Caco-2 (cell line): ENCODE measurements at regions not wholly inside any gene's neighbourhood (a gene's known extent, or its start where the extent isn't known, plus 50 kb on each side); places are given as distances from the start of the nearest gene placed in this dataset.

ENCODE experiments used
- BruUV-seq: library from RNA; stranded (reverse); fragments of 400-500 nt; replicated peaks from 2 replicates; lab custom pipeline; 2021; lab: Mats Ljungman, UMichigan
- CTCF ChIA-PET: fragments of 300-600 bp; sonication (Branson Sonifier 250); formaldehyde crosslinking; loops from one replicate; lab custom pipeline; 2022; ENCODE audit warnings: antibody characterized with exemption; lab: Charles Lee
- POLR2A ChIA-PET: fragments of 300-600 bp; sonication (Branson Sonifier 250); formaldehyde crosslinking; loops from one replicate; lab custom pipeline; 2022; ENCODE audit warnings: antibody characterized with exemption; lab: Charles Lee
- DNase-seq, 2 experiments: peaks; one replicate each; pipeline versions ENCODE4 v3.0.0 to v3.0.0-alpha.2; 2020 to 2022
- H3K27me3 ChIP-seq: replicated peaks from 2 replicates; pipeline ENCODE4 v1.6.0; 2011; ENCODE audit warnings: low read length; ENCODE audit not compliant: control insufficient read depth, insufficient read depth
- H3K36me3 ChIP-seq: 2 replicates; pipeline ENCODE4 v1.5.1; 2011; ENCODE audit warnings: low read length; ENCODE audit not compliant: control insufficient read depth, insufficient read depth
- H3K4me1 ChIP-seq: fragments of 250-450 bp; sonication (Bioruptor Pico); 2 replicates; pipeline ENCODE4 v1.5.1; 2020; ENCODE audit warnings: mild to moderate bottlenecking
- H3K4me3 ChIP-seq: 2 replicates; pipeline ENCODE4 v1.5.1; 2011; ENCODE audit warnings: low read depth, mild to moderate bottlenecking, control low read depth, low read length
- H3K9me3 ChIP-seq: fragments of 250-450 bp; sonication (Bioruptor Pico); 2 replicates; pipeline ENCODE4 v1.5.1; 2020; ENCODE audit warnings: mild to moderate bottlenecking, moderate library complexity
- H3K27ac Mint-ChIP-seq: one replicate; pipeline ENCODE4 v1.8.0; 2022; ENCODE audit warnings: mixed read lengths; ENCODE audit not compliant: unreplicated experiment
- H3K27me3 Mint-ChIP-seq: one replicate; pipeline ENCODE4 v1.8.0; 2022; ENCODE audit warnings: mixed read lengths; ENCODE audit not compliant: insufficient read depth, unreplicated experiment
- H3K36me3 Mint-ChIP-seq: one replicate; pipeline ENCODE4 v1.8.0; 2022; ENCODE audit warnings: mild to moderate bottlenecking, mixed read lengths; ENCODE audit not compliant: insufficient read depth, unreplicated experiment
- H3K4me1 Mint-ChIP-seq: one replicate; pipeline ENCODE4 v1.8.0; 2022; ENCODE audit warnings: low read depth, mixed read lengths; ENCODE audit not compliant: unreplicated experiment
- H3K4me3 Mint-ChIP-seq: one replicate; pipeline ENCODE4 v1.8.0; 2022; ENCODE audit warnings: mild to moderate bottlenecking, moderate library complexity, mixed read lengths; ENCODE audit not compliant: unreplicated experiment
- H3K9me3 Mint-ChIP-seq: one replicate; pipeline ENCODE4 v1.8.0; 2022; ENCODE audit warnings: mixed read lengths; ENCODE audit not compliant: unreplicated experiment
- CTCF ChIP-seq, 2 experiments: fragments of 200-600 bp in 1 of 2; IDR thresholded peaks; 1 replicate in 1 of 2; 2 replicates in 1 of 2; pipeline versions ENCODE4 v1.5.1 to v1.8.0; 2011 to 2022; ENCODE audit warnings: antibody characterized with exemption in 1 of 2, control low read depth in 1 of 2, inconsistent platforms in 1 of 2, low read depth in 1 of 2, low read length in 1 of 2, mild to moderate bottlenecking in 1 of 2, moderate library complexity in 1 of 2; ENCODE audit not compliant: insufficient read depth in 1 of 2, severe bottlenecking in 1 of 2, unreplicated experiment in 1 of 2
- intact Hi-C: fragments of 100-400 bp; cut with micrococcal nuclease; formaldehyde crosslinking; loops from one replicate; pipeline ENCODE4 v1.10.0; 2022; ENCODE audit not compliant: unreplicated experiment

DNA sequence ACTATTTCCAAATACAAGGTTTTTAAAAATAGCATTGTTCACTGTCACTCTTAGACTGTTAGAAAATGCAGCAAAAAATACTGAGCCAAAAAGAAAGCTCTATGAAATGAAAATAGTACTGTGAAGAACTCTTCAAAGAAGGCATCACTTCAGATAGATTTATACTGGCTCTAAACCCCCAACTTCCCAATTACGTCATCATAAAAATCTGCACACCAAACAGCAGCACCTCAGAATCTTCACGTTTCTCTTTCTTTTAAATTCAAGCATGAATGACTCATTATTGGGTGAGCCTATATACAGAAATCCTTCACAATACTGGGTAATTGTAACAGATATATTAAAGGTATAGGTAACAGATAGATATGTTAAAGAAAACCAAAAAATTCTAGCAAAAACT lies 208.4 kb upstream of the HTR1E start:
- H3K9me3 Mint-ChIP-seq = peaks cover 33% of the 10 kb centered on the region
- no TSS peak for BruUV-seq
- H3K27me3 Mint-ChIP-seq = no peaks in the 10 kb centered on the region
- no peak for TF ChIP-seq CTCF (IDR thresholded peaks at IDR 0.05; ENCODE audit: insufficient read depth in 1 of 2, low read depth in 1 of 2, low read length in 1 of 2, severe bottlenecking in 1 of 2, unreplicated experiment in 1 of 2)
- no peak overlapping the region for H3K4me3 ChIP-seq
- no peaks in the 10 kb centered on the region; the same call in 1 of the 2 replicates for H3K36me3 ChIP-seq
- no peaks in the 10 kb centered on the region for H3K36me3 Mint-ChIP-seq
- intact Hi-C loops = no loop called here
- DNase-seq = no peak
- peaks cover 5% of the 10 kb centered on the region; the same call in 1 of the 2 replicates for H3K9me3 ChIP-seq
- CTCF ChIA-PET = no interaction called here
- POLR2A ChIA-PET = no interaction called here
- no peaks in the 10 kb centered on the region for H3K27me3 ChIP-seq
- H3K4me1 ChIP-seq = peaks cover 11% of the 10 kb centered on the region
- H3K4me3 Mint-ChIP-seq = no peak overlapping the region
- no peak overlapping the region for H3K27ac Mint-ChIP-seq
- H3K4me1 Mint-ChIP-seq = no peaks in the 10 kb centered on the region

- Histone ChIP-seq H3K36me3 (no peaks in the 10 kb centered on the region; the same call in 1 of the 2 replicates), H3K4me3 (no peak overlapping the region), H3K9me3 (peaks cover 5% of the 10 kb centered on the region; the same call in 1 of the 2 replicates), H3K27me3 (no peaks in the 10 kb centered on the region), H3K4me1 (peaks cover 36% of the 10 kb centered on the region)
- peaks cover 16% of the 10 kb centered on the region for H3K9me3 Mint-ChIP-seq
- ChIA-PET CTCF (no interaction called here), POLR2A (no interaction called here)
- no peaks in the 10 kb centered on the region for H3K27me3 Mint-ChIP-seq
- BruUV-seq = no TSS peak
- peaks cover 1% of the 10 kb centered on the region for H3K36me3 Mint-ChIP-seq
- H3K27ac Mint-ChIP-seq = peak overlapping the region; percentile 82
- H3K4me3 Mint-ChIP-seq = no peak overlapping the region
- intact Hi-C loops = loop anchor here (5.0 kb wide), 1 partner anchor 63 kb away; no protein-coding TSS in a partner anchor
- TF ChIP-seq CTCF (IDR thresholded peaks at IDR 0.05; ENCODE audit: insufficient read depth in 1 of 2, low read depth in 1 of 2, low read length in 1 of 2, severe bottlenecking in 1 of 2, unreplicated experiment in 1 of 2) = no peak
- no peak for DNase-seq
- peaks cover 16% of the 10 kb centered on the region for H3K4me1 Mint-ChIP-seq
Measured at GRCh38 chr6:86724695-86725094, 212.6 kb upstream of the HTR1E start.

GRCh38 chr6:86723729-86724128 lies 213.6 kb upstream of the HTR1E start:
- Mint-ChIP-seq H3K27ac (peak overlapping the region; percentile 82), H3K27me3 (no peaks in the 10 kb centered on the region), H3K9me3 (peaks cover 23% of the 10 kb centered on the region), H3K36me3 (peaks cover 7% of the 10 kb centered on the region), H3K4me3 (peak overlapping the region; percentile 25), H3K4me1 (peaks cover 16% of the 10 kb centered on the region)
- POLR2A ChIA-PET = no interaction called here
- no TSS peak for BruUV-seq
- no peak overlapping the region for H3K4me3 ChIP-seq
- H3K4me1 ChIP-seq = peaks cover 36% of the 10 kb centered on the region
- peaks cover 5% of the 10 kb centered on the region; the same call in 1 of the 2 replicates for H3K9me3 ChIP-seq
- no peak for TF ChIP-seq CTCF (IDR thresholded peaks at IDR 0.05; ENCODE audit: insufficient read depth in 1 of 2, low read depth in 1 of 2, low read length in 1 of 2, severe bottlenecking in 1 of 2, unreplicated experiment in 1 of 2)
- intact Hi-C loops = loop anchor here (1.0 to 5.0 kb wide), 4 partner anchors 8 to 221 kb away; no protein-coding TSS in a partner anchor
- peak; percentile 55 to 67 for DNase-seq
- H3K27me3 ChIP-seq = no peaks in the 10 kb centered on the region
- CTCF ChIA-PET = no interaction called here
- H3K36me3 ChIP-seq = no peaks in the 10 kb centered on the region; the same call in 1 of the 2 replicates
